Activated CD4-positive, alpha-beta memory T cell treated with anti-CD3 and anti-CD28 coated beads for 36 hours (primary cell): ENCODE measurements at regions not wholly inside any gene's neighbourhood (a gene's known extent, or its start where the extent isn't known, plus 50 kb on each side); places are given as distances from the start of the nearest gene placed in this dataset.

Experiments used
- CTCF ChIA-PET: fragments of 350-600 bp; sonication (Branson Sonifier 250); formaldehyde crosslinking; loops from one replicate; lab custom pipeline; 2021; ENCODE audit warnings: antibody characterized with exemption, inconsistent platforms; lab: Charles Lee
- POLR2A ChIA-PET: fragments of 350-600 bp; sonication (Branson Sonifier 250); formaldehyde crosslinking; loops from one replicate; lab custom pipeline; 2021; ENCODE audit warnings: antibody characterized with exemption; lab: Charles Lee
- DNase-seq: peaks from one replicate; pipeline ENCODE4 v3.0.0-alpha.2; 2020
- H3K27ac Mint-ChIP-seq: one replicate; pipeline ENCODE4 v1.8.0; 2021; ENCODE audit warnings: mixed read lengths
- H3K27me3 Mint-ChIP-seq: one replicate; pipeline ENCODE4 v1.8.0; 2021; ENCODE audit warnings: mixed read lengths
- H3K36me3 Mint-ChIP-seq: one replicate; pipeline ENCODE4 v1.8.0; 2021; ENCODE audit warnings: mixed read lengths
- H3K4me1 Mint-ChIP-seq: one replicate; pipeline ENCODE4 v1.8.0; 2021; ENCODE audit warnings: low read depth, mixed read lengths
- H3K4me3 Mint-ChIP-seq: one replicate; pipeline ENCODE4 v1.8.0; 2021; ENCODE audit warnings: mild to moderate bottlenecking, mixed read lengths
- H3K9me3 Mint-ChIP-seq: one replicate; pipeline ENCODE4 v1.8.0; 2021; ENCODE audit warnings: mixed read lengths
- intact Hi-C: fragments of 100-400 bp; cut with micrococcal nuclease; formaldehyde crosslinking; loops from one replicate; pipeline ENCODE4 v1.15.1; 2023

DNA sequence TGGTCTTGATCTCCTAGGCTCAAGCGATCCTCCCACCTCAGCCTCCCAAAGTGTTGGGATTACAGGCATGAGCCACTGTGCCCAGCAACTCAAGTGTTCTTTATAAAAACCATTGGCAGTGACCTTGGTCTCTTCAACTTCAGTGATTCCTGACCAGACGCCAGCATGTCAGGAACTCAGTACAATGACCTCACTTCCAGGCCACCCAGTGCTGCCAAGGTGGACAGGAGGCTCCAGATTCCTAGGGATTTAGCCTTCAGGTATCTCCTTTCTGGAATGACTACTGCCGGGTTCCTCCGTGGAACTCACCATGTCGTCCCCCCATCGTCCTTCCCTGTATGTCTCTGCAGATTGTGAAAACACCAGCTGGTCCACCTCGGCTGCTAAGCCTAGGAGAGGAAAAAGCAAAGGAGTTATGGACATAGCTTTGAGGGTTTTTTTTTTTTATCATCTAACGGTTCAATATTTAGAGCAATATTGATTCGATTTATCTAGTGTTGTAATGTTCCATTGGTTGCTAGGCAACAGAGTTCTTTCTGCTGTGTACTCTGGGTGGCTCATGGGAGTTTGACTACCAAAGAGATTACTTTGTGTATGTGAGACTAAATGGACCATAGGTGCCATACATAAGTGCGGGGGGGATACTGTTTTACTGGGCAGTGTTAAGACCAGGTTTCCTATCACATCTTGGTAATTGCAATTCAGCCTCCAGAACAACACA is 425.8 kb upstream of the AUTS2 start:
- H3K4me3 Mint-ChIP-seq: no peak overlapping the region
- no peak for DNase-seq
- H3K4me1 Mint-ChIP-seq: no peaks in the 10 kb centered on the region
- ChIA-PET CTCF (no interaction called here), POLR2A (no interaction called here)
- no peak overlapping the region for H3K27ac Mint-ChIP-seq
- no peaks in the 10 kb centered on the region for H3K27me3 Mint-ChIP-seq
- intact Hi-C loops: no loop called here
- H3K36me3 Mint-ChIP-seq: no peaks in the 10 kb centered on the region
- peaks cover 6% of the 10 kb centered on the region for H3K9me3 Mint-ChIP-seq

DNA sequence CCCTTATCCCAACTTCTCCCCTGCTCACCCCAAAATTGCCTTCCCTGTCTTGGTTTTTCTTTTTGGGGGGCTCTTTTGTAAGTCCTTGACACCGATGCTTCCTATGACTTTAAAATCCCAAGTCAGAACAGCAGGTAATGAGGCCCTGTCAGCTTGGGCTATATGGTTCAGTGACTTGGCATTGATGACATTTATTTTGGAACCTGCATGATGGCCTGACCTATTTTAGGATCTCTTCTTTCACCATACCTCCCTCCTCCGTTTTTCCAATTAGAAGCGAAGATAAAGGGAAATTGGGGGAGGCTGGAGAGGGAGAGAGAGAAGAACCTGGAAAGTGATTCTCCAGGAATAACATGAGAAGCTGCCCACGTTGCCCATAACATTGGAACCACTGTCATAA is 424.9 kb upstream of the AUTS2 start:
- Mint-ChIP-seq H3K4me3 (no peak overlapping the region), H3K9me3 (peaks cover 6% of the 10 kb centered on the region), H3K36me3 (no peaks in the 10 kb centered on the region), H3K4me1 (no peaks in the 10 kb centered on the region), H3K27ac (no peak overlapping the region), H3K27me3 (no peaks in the 10 kb centered on the region)
- CTCF ChIA-PET: no interaction called here
- intact Hi-C loops: no loop called here
- POLR2A ChIA-PET: no interaction called here
- DNase-seq: no peak

DNA sequence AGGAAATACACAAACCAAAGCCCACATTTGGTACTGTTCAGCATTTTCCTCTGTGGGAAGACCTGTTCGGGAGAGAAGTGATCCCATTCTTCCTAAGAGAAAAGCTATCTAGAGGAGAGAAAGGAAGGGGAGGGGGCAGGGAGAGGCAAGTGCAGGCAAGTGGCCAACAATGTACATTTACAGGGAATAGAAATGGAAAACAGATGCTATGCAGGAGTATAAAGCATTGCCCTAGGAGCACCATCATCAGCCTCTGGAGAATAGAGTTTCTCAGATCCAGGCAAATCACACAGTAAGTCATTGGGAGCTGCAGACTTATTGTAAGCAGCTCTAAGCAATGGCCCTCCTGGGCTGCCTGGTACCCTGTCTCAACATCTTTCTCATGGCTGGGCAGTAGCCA is 424.4 kb upstream of the AUTS2 start:
- intact Hi-C loops: no loop called here
- Mint-ChIP-seq H3K4me3 (no peak overlapping the region), H3K27ac (no peak overlapping the region), H3K9me3 (peaks cover 6% of the 10 kb centered on the region), H3K4me1 (no peaks in the 10 kb centered on the region), H3K36me3 (no peaks in the 10 kb centered on the region), H3K27me3 (no peaks in the 10 kb centered on the region)
- CTCF ChIA-PET: no interaction called here
- POLR2A ChIA-PET: no interaction called here
- no peak for DNase-seq

DNA sequence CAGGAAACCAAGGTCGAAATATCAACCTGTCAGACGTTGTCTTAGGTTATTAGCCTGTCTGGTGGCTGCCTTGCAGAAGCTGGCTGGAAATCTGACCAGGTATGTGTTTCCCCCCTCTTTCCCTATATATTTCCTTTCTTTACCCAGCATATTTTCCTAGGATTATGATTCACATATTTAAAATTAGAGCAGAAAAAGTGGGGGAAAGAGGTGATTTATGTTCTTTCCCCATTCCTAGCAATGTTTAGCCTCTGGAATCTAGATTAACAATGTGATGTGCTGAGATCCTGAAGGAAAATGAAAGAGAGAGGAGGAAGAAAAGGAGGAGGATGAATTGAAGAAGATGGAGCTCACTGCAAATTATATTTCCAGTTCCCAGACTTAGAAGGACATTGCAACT is 421.4 kb upstream of the AUTS2 start:
- H3K4me1 Mint-ChIP-seq: no peaks in the 10 kb centered on the region
- no peaks in the 10 kb centered on the region for H3K27me3 Mint-ChIP-seq
- no peaks in the 10 kb centered on the region for H3K36me3 Mint-ChIP-seq
- H3K9me3 Mint-ChIP-seq: peaks cover under 1% of the 10 kb centered on the region
- CTCF ChIA-PET: no interaction called here
- no peak for DNase-seq
- POLR2A ChIA-PET: no interaction called here
- no peak overlapping the region for H3K4me3 Mint-ChIP-seq
- intact Hi-C loops: no loop called here
- H3K27ac Mint-ChIP-seq: no peak overlapping the region

DNA sequence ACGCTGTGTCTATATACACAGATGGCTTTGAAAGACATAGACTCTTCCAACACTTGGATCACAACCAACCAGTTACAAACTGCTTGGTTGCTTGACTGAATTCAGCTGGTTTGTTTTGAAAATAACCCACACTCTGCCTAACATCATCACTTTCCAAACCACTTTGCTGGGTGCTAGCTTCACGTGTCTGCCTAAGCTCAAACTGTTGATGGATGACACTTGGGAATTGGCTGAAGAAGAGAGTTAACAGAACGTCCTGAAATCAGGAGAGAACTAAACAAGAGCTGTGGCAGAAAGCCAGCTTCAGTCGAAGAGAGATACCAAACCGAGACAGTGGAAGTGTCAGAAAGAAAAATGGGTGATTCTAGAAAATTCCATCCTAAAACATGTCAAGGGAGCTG is 420.8 kb upstream of the AUTS2 start:
- H3K36me3 Mint-ChIP-seq: no peaks in the 10 kb centered on the region
- H3K4me1 Mint-ChIP-seq: no peaks in the 10 kb centered on the region
- intact Hi-C loops: no loop called here
- no peak overlapping the region for H3K27ac Mint-ChIP-seq
- H3K27me3 Mint-ChIP-seq: no peaks in the 10 kb centered on the region
- H3K9me3 Mint-ChIP-seq: peaks cover 1% of the 10 kb centered on the region
- H3K4me3 Mint-ChIP-seq: no peak overlapping the region
- no peak for DNase-seq
- ChIA-PET CTCF (no interaction called here), POLR2A (no interaction called here)

DNA sequence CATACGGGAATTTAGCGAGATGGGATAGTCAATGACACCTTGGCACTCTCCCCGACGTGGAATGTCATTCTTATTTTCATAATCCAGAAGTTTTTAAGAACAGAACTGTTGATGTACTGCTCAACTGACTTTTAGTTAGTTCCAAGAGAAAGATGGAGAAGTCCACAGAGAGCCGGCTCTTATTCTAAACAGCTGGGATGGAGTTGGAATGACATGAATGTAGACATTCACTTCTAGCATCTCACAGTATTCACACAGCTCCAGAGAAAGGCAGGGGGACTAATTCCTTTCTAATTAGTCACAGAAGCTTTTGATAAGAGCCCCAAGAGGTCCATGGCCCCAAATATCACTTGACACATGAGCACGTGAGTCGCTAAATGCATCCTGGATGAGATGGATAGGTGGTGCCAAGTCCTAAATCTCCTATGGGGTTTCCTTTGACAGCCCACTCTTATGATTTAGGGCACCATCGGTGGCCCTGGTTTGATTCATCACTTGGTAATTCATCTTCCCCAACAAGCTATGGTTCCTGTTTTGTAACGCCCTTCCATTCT is 420.3 kb upstream of the AUTS2 start:
- Mint-ChIP-seq H3K4me1 (no peaks in the 10 kb centered on the region), H3K27me3 (no peaks in the 10 kb centered on the region), H3K9me3 (peaks cover 4% of the 10 kb centered on the region), H3K27ac (no peak overlapping the region), H3K4me3 (no peak overlapping the region), H3K36me3 (no peaks in the 10 kb centered on the region)
- no peak for DNase-seq
- CTCF ChIA-PET: no interaction called here
- POLR2A ChIA-PET: no interaction called here
- intact Hi-C loops: no loop called here

DNA sequence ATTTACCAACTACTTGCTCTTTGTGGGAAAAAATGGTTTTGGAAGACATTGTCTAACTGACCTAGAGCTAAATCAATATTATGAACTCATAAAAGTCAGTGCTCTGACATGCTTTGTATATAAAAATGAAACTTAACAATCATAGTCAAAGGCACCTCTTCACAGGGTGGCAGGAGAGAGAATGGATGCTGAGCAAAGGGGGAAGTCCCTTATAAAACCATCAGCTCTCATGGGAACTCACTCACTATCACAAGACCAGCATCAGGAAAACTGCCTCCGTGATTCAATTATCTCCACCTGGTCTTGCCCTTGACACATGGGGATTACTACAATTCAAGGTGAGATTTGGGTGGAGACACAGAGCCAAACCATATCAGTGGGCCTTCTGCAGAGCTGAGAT is 417.6 kb upstream of the AUTS2 start:
- intact Hi-C loops: no loop called here
- Mint-ChIP-seq H3K9me3 (peaks cover 8% of the 10 kb centered on the region), H3K27me3 (no peaks in the 10 kb centered on the region), H3K4me1 (no peaks in the 10 kb centered on the region), H3K36me3 (no peaks in the 10 kb centered on the region), H3K4me3 (no peak overlapping the region), H3K27ac (no peak overlapping the region)
- DNase-seq: no peak
- ChIA-PET POLR2A (no interaction called here), CTCF (no interaction called here)

DNA sequence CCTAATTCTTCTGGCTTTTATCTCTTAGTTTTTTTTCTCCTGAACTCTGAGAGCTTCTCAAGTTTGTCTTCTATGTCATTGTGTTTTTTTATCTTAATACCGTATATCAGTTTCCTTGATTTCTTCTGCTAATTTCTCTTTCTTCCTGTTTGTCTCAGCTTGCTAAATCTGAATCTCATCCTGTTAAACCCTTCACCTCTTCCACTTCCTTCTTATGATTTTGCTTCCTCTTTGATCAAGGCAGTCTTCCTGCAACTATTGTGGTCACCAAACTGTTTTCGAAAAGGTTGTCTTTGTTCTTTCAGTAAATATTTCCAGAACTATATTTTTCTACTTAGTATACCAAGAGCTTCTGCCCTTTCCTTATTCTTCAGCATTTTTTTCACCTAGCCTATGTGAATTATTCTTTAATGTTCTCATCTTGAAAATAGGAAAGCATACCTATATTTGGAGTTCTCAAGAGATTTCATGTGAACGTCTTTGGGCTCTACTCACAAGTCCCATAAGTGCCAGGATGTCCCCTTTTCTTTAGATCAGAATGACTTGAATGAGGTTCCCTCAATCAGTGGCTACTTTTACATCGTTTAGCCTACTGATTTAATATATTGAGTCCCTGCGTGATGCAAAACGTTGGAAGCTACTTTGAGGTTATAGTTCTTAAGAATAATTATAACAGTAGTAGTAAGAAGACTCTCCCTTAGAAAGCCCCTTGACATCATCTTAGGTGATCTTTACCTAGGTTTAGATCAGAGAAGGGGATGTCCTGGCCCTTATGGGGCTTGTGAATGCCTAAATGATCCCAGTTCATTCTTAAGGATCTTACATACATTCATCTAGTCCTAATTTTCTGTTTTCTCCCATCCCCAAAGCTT is 415.4 kb upstream of the AUTS2 start:
- DNase-seq: no peak
- Mint-ChIP-seq H3K9me3 (peaks cover 18% of the 10 kb centered on the region), H3K27me3 (no peaks in the 10 kb centered on the region), H3K4me3 (no peak overlapping the region), H3K27ac (no peak overlapping the region), H3K4me1 (no peaks in the 10 kb centered on the region), H3K36me3 (no peaks in the 10 kb centered on the region)
- CTCF ChIA-PET: no interaction called here
- POLR2A ChIA-PET: no interaction called here
- intact Hi-C loops: no loop called here

DNA sequence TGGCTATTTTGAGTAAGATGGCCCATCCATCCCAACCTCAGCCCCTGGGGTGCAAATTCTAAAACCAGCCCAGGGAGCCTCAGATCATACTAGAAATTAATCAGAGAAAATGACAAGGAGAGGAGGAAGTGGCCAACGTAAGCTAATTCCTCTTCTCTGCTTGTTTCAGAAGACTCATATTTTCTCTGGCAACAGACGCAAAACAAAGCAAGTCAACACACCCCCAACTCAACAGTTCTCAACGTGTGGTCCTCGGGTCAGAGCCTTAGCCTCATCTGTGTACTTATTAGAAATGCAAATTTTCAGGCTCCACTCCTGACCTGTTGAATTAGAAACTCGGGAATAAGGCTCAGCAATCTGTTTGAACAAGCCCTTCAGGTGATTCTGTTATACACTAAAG is 413.9 kb upstream of the AUTS2 start:
- intact Hi-C loops: no loop called here
- ChIA-PET CTCF (no interaction called here), POLR2A (no interaction called here)
- Mint-ChIP-seq H3K36me3 (no peaks in the 10 kb centered on the region), H3K4me3 (no peak overlapping the region), H3K27me3 (no peaks in the 10 kb centered on the region), H3K9me3 (peaks cover 18% of the 10 kb centered on the region), H3K27ac (no peak overlapping the region), H3K4me1 (no peaks in the 10 kb centered on the region)
- no peak for DNase-seq

DNA sequence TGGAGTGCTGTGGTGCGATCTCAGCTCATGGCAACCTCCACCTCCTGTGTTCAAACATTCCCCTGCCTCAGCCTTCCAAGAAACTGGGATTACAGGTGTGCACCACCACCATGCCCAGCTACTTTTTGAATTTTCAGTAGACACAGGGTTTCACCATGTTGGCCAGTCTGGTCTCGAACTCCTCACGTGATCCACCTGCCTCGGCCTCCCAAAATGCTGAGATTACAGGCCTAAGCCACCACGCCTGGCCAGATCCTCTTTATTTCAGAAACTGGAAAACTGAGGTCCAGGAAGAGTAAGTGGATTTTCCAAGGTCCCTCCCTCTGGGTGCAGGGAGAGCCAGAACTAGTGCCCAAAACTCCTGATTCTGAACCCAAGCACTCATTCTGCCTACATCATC is 413.1 kb upstream of the AUTS2 start:
- H3K27ac Mint-ChIP-seq: no peak overlapping the region
- DNase-seq: no peak
- peaks cover 18% of the 10 kb centered on the region for H3K9me3 Mint-ChIP-seq
- ChIA-PET CTCF (no interaction called here), POLR2A (no interaction called here)
- no peaks in the 10 kb centered on the region for H3K27me3 Mint-ChIP-seq
- no peaks in the 10 kb centered on the region for H3K4me1 Mint-ChIP-seq
- intact Hi-C loops: no loop called here
- H3K36me3 Mint-ChIP-seq: no peaks in the 10 kb centered on the region
- H3K4me3 Mint-ChIP-seq: no peak overlapping the region

DNA sequence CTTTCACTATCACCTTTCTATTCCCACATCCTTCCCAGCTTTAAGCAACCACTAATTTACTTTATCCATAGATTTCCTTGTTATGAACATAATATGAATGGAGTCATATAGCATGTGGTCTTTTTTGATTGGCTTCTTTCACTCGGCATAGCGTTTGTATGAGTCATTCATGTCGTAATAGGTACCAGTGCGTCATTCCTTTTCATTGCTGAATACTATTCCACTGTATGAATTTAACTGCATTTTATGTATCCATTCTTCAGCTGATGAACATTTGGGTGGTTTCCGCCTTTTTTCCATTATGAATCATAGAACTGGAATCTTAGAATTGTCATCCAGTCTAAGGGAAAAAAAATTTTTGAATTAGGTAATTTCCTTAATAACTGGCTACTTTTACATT is 411.3 kb upstream of the AUTS2 start:
- ChIA-PET POLR2A (no interaction called here), CTCF (no interaction called here)
- Mint-ChIP-seq H3K4me3 (no peak overlapping the region), H3K4me1 (no peaks in the 10 kb centered on the region), H3K36me3 (no peaks in the 10 kb centered on the region), H3K9me3 (peaks cover 20% of the 10 kb centered on the region), H3K27ac (no peak overlapping the region), H3K27me3 (no peaks in the 10 kb centered on the region)
- intact Hi-C loops: no loop called here
- no peak for DNase-seq

DNA sequence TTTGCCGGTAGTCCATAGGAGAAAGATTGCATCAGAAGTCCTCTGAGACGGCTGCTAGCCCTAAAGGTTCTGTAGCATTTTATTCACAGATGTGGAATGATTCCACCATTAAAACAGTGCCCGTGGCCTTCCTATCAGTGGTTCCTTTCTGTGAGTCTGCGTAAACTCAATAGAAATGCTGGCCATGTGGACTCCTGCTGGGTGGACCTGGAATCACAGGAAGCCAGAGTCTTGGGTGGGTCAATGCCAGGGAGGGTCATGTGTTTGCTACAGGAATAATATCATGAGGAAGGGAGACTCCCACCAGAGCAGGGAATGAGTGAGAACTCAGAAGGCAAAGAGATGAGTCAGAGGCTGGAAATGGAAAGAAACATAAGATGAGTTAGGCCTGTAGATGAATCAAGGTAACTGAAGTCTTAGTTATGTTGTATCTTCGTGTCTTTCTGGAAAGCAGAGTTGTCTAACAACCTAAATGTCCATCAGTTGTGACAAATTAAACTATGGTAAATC is 410.4 kb upstream of the AUTS2 start:
- Mint-ChIP-seq H3K4me3 (no peak overlapping the region), H3K4me1 (no peaks in the 10 kb centered on the region), H3K27me3 (no peaks in the 10 kb centered on the region), H3K36me3 (no peaks in the 10 kb centered on the region), H3K27ac (no peak overlapping the region), H3K9me3 (peaks cover 18% of the 10 kb centered on the region)
- POLR2A ChIA-PET: no interaction called here
- no peak for DNase-seq
- CTCF ChIA-PET: no interaction called here
- intact Hi-C loops: no loop called here
